ENCODE measurements at regions not wholly inside any gene's neighbourhood (a gene's known extent, or its start where the extent isn't known, plus 50 kb on each side); places are given as distances from the start of the nearest gene placed in this dataset.

DNA sequence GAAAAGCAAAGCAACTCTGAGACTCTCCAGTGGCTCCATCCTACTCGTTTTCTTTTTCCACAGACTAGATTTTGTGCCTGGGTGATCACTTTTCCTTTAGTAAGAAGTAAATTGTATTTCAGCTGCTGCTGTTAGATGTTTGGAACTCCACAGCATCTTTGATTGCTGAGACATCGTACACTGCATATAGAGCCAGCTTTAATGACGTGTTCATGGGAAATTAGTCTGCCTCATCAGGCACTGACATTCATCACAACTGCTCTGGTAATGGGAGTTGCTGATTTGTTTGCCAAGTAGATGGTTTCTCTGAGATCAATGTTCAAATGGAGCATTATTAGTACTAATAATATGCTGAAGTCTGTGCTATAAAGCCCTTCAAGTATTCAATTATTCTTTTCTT, 573.8 kb upstream of the NR5A2 start:
- no peak for TF ChIP-seq POLR2A (IDR thresholded peaks at IDR 0.05)
- TF ChIP-seq, protein P1, sequence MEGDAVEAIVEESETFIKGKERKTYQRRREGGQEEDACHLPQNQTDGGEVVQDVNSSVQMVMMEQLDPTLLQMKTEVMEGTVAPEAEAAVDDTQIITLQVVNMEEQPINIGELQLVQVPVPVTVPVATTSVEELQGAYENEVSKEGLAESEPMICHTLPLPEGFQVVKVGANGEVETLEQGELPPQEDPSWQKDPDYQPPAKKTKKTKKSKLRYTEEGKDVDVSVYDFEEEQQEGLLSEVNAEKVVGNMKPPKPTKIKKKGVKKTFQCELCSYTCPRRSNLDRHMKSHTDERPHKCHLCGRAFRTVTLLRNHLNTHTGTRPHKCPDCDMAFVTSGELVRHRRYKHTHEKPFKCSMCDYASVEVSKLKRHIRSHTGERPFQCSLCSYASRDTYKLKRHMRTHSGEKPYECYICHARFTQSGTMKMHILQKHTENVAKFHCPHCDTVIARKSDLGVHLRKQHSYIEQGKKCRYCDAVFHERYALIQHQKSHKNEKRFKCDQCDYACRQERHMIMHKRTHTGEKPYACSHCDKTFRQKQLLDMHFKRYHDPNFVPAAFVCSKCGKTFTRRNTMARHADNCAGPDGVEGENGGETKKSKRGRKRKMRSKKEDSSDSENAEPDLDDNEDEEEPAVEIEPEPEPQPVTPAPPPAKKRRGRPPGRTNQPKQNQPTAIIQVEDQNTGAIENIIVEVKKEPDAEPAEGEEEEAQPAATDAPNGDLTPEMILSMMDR (IDR thresholded peaks at IDR 0.05): no peak

Measured in Peyer's patch (tissue), 4 donors.